ENCODE measurements at regions not wholly inside any gene's neighbourhood (a gene's known extent, or its start where the extent isn't known, plus 50 kb on each side); places are given as distances from the start of the nearest gene placed in this dataset.

GRCh38 chr5:77948476-77948875 is 172.3 kb upstream of the TBCA start:
- DNase-seq, result no peak

- no peak for DNase-seq
Measured at GRCh38 chr5:77947041-77947428, 170.9 kb upstream of the TBCA start.

GRCh38 chr5:77946381-77947040 is 170.4 kb upstream of the TBCA start:
- no peak for DNase-seq

- no peak for DNase-seq
Measured at GRCh38 chr5:77945874-77946273, 169.7 kb upstream of the TBCA start.

GRCh38 chr5:77944757-77945340 is 168.7 kb upstream of the TBCA start:
- DNase-seq, result no peak

- DNase-seq, result no peak
Measured at GRCh38 chr5:77943851-77944250, 167.7 kb upstream of the TBCA start.

GRCh38 chr5:77942578-77943239 is 166.6 kb upstream of the TBCA start:
- DNase-seq, result no peak

- no peak for DNase-seq
Measured at GRCh38 chr5:77937015-77937908, 161.1 kb upstream of the TBCA start.

GRCh38 chr5:77936365-77936693 is 160.2 kb upstream of the TBCA start:
- no peak for DNase-seq

GRCh38 chr5:77935506-77936364 is 159.6 kb upstream of the TBCA start:
- DNase-seq, result peak; percentile 31

GRCh38 chr5:77928776-77929300 is 152.7 kb upstream of the TBCA start:
- DNase-seq, result no peak

- no peak for DNase-seq
Measured at GRCh38 chr5:77926337-77926736, 150.2 kb upstream of the TBCA start.

GRCh38 chr5:77925503-77925902 is 149.4 kb upstream of the TBCA start:
- DNase-seq, result no peak

- DNase-seq, result no peak
Measured at GRCh38 chr5:77924081-77924480, 147.9 kb upstream of the TBCA start.

- DNase-seq, result no peak
Measured at GRCh38 chr5:77923666-77924065, 147.5 kb upstream of the TBCA start.

GRCh38 chr5:77921094-77921768 is 145.1 kb upstream of the TBCA start:
- no peak for DNase-seq

- DNase-seq, result no peak
Measured at GRCh38 chr5:77920359-77921058, 144.4 kb upstream of the TBCA start.

GRCh38 chr5:77915346-77915745 is 139.2 kb upstream of the TBCA start:
- no peak for DNase-seq

- DNase-seq, result no peak
Measured at GRCh38 chr5:77912721-77913120, 136.6 kb upstream of the TBCA start.

GRCh38 chr5:77910602-77911188 is 134.6 kb upstream of the TBCA start:
- no peak for DNase-seq

GRCh38 chr5:77909237-77909636 is 133.1 kb upstream of the TBCA start:
- no peak for DNase-seq
